GM19397 (cell line): ENCODE measurements at regions not wholly inside any gene's neighbourhood (a gene's known extent, or its start where the extent isn't known, plus 50 kb on each side); places are given as distances from the start of the nearest gene placed in this dataset.
"Not testable (repeated sequence)": the region's sequence is repeated elsewhere in the genome, so short reads cannot be mapped to it uniquely, and the experiment has no call there.

Experiments used
- ATAC-seq: cut with Tn5 transposase; IDR thresholded peaks from one replicate; pipeline ENCODE4 v1.9.1; 2021; ENCODE audit warnings: mild to moderate bottlenecking, moderate library complexity; ENCODE audit not compliant: unreplicated experiment

DNA sequence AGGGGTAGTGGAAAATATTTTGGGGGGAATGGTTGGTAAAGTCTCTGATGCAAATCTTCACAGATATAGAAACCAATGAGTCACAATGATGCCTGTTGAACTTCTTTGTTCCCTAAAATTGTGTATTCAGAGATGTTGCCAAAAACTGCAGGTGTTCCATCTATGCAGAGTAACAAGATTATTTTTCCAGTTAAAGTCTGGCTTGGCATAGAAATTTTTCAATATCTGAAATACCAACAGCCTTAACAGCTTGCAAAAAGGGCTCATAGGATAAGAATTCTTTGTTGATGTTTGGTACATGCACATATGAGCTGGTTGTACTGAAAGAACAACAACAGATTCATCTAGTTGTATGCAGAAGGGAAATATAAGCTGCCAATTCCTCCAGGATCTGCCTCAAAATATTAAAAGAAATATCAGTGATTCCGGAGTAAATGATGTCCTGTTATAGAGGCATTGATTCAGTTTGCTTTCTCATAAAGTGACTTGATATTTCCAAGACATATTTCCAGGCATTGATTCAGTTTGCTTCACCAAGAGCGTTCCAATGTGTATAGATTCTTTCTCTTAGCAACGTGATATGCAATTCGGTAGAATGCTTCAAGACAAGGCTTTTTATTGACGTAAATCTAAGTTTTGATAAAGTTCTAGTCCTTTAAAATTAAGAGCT is 564.4 kb downstream of the TMA16 start:
- no peak for ATAC-seq

DNA sequence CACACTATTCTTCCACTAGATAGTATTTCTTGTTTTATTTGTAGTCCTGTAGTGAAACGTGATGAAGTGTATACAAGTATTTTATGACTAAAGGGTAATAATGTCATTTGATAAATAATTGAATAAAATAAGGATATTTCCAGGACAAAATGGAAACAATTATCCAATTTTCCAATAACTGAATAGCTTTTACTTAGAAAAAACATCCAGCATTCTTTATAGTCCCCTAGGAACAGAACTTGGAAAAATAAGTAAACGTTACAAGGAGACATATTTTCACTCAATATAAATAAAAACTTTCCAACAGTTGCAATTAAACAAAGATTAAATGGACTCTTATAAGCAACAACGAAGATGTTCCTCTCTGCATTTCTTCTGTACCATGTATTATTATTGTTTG is 566.0 kb downstream of the TMA16 start:
- no peak for ATAC-seq

DNA sequence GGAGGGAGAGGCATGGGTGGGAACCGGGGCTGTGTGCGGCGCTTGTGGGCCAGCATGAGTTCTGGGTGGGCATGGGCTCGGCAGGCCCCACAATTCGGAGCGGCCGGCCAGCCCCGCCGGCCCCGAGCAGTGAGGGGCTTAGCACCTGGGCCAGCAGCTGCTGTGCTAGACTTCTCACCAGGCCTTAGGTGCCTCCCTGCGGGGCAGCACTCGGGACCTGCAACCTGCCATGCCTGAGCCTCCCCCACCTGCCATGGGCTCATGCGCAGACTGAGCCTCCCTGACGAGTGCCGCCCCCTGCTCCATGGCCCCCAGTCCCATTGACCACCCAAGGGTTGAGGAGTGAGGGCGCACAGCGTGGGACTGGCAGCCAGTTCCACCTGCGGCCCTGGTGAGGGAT is 573.9 kb downstream of the TMA16 start:
- ATAC-seq = no peak

DNA sequence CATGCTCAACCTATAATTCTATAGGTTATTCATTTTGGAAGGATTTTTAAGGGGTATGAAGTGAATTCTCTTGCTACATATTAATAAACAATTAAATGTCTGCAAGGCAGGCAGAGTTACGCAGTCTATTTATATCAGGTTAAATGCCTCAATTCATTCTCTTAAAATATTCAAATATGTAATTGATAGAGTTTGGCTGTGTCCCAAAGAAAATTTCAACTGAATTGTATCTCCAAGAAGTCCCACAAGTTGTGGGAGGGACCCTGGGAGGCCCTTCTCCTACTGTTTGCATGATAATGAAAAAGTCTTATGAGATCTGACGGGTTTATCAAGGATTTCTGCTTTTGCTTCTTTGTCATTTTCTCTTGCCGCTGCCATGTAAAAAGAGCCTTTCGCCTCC is 576.1 kb downstream of the TMA16 start:
- ATAC-seq = no peak

DNA sequence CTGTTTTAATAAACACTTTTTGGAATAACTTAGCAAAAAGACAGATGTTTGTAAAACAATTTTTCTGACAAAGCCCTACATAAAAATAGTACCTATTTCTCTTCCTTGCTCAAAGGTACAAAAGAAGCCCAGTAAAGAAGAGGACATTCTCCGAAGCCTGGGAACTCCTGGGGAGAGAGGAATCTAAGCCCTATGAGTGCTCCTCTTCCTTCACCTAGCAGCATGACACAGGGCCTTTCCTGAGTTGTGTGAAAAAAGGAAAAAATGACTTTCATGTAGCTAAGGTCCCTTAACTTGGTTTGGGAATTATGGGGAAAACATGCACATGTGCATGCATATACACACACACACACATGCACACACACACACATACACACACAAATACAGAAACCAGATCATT is 586.9 kb downstream of the TMA16 start:
- ATAC-seq = no peak

DNA sequence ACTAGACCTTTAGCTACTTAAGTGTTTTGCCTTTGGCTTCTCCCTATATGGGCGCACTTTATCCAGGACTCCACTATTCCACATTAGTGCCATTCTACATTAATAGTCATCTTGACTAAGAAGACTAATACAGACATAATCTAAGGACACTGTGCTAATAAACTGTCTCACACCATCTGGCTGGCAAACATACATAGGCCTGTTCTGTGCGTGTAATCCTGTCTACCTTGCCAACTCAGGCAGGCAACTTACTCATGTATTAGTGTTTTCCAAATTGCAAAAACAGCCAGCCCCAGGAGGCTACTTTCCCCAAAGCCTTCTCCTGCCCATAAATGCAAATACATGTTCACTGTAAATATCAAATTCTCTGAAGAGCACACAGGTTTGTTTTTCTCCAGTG is 587.3 kb downstream of the TMA16 start:
- ATAC-seq = no peak

DNA sequence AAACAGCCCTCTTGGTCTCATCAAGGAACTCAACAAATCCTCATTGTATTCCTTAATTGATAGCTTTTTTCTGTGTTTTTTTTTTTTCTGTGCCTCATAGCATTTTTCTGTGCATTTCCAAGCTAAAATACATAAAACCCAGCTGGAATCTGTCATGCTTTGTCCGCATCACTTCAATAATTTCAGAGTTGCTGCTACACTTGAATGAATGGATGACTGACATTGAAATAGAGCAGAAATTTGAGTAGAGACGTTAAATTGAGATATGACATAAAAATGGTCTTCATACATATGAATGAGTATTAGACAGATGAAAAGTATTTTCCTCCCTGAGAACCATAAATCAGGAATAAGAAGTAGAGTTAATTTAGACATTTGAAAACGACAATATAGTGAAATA is 593.2 kb downstream of the TMA16 start:
- ATAC-seq = no peak

DNA sequence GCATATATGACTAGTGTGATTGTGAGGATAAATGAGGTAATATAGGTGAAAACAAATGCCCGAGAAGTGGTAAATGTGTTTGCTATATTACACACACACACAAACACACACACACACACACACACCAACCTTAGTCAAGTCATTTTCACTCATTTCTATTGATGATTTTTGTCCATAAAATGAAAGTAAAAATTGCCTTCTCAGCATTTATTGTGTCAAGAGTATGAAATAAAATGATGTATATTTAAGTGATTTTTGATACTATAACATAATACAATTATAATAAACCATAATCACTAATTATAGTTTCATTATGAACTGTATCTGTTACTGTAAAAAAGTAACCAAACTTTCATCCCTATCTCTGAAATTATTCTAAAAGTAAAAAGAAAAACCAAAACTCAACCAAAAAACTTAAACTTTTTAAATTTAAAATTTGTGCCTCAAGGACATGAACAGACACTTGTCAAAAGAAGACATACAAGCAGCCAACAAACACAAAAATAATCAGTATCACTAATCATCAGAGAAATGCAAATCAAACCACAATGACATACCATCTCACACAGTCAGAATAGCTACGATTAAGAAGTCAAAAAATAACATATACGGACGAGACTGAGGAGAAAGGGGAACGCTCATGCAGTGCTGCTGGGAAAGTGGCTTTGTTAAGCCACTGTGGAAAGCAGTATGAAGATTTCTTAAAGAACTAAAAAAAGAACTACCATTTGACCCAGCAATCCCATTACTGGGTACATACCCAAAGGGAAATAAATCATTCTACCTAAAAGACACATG is 601.0 kb downstream of the TMA16 start:
- no peak for ATAC-seq

DNA sequence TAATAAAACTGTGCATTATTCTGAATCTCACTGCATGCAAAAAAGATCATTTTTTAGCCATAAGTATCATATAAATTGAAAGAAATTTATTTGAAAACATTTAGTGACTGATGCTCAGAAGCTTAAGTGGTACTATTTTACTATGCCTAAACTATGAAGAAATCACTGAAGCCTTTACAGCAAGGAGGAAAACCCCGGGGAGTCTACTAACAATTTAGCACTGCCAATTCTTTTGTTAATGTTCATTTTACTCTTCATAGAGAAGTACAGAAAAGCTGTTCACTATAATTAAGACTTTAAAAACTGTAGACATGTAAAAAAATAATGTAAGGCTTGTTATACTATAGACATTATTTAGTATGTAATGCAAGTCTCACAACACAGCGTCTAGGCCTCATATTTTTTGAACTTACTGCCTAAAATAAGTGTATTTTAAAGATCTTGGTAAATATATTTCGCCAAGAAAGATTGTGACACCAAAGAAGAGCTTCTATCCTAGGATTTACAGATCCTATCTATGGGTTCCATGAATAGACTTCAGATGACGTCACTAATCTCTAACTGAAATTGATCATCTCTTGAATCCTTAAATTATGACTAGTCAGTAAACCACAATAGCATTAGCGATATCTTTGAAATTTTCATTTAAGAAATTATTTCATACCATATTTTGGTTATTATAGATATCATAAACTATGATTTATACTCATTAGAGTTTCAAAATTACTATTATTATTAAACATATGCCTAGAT is 602.5 kb downstream of the TMA16 start:
- no peak for ATAC-seq

DNA sequence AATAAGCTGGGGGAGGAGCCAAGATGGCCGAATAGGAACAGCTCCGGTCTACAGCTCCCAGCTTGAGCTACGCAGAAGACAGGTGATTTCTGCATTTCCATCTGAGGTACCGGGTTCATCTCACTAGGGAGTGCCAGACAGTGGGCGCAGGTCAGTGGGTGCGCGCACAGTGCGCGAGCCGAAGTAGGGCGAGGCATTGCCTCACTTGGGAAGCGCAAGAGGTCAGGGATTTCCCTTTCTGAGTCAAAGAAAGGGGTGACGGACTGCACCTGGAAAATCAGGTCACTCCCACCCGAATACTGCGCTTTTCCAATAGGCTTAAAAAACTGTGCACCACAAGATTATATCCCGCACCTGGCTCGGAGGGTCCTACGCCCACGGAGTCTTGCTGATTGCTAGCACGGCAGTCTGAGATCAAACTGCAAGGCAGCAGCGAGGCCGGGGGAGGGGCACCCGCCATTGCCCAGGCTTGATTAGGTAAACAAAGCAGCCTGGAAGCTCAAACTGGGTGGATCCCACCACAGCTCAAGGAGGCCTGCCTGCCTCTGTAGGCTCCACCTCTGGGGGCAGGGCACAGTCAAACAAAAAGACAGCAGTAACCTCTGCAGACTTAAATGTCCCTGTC is 606.4 kb downstream of the TMA16 start:
- not testable (repeated sequence) for ATAC-seq

DNA sequence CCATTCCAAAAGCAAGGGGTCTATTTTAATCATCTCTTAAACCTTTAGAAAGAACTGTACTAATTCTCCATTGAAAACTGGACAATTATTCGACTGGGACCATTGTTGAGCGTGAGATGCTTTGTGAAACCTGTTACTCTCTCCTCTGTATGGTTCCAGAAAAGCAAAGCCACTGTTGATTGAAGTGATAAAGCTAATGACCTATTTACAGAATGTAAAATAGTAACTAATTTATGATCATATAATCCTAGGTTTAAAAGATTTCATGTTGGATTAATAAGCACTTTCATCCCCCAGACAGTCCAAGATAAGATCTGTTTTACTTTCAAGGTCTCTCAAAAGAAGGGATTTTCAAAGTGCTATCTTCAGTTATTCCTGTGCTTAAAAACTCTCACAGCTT is 614.5 kb downstream of the TMA16 start:
- ATAC-seq = no peak

DNA sequence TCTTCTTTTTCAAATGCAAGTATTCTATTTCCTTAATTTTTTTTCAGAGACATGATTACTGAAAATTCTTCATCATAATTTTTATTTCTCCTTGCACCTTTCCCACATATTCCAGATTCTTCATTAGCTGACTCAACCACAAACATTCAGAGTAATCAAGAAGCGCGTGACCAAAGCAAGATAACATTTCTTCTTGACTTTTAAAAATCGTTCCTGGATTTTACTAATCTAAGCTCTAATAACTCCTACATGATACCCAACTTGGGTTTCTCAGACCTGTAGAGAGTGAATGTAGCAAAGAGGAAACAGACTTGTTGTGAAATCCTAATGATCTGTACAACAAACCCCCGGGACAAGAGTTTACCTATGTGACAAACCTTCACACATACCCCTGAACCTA is 615.0 kb downstream of the TMA16 start:
- ATAC-seq = no peak

DNA sequence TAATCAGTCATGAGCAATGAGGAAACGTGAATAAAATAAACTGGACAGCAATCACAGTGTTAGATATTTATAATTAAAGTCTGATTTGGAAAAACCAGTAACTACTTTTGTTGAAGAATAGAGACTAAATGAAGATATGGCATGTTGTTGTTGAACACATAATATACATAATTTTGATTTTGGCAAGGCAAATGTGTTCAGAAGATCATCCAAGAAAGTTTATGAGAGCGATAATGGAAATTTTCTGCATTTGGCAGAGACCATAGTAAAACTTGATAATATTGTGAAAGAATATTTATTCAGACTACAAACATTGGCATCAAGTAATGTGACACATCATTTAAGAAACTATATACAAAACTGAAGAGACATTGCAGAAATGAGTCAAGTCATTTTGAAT is 620.7 kb downstream of the TMA16 start:
- ATAC-seq = no peak

DNA sequence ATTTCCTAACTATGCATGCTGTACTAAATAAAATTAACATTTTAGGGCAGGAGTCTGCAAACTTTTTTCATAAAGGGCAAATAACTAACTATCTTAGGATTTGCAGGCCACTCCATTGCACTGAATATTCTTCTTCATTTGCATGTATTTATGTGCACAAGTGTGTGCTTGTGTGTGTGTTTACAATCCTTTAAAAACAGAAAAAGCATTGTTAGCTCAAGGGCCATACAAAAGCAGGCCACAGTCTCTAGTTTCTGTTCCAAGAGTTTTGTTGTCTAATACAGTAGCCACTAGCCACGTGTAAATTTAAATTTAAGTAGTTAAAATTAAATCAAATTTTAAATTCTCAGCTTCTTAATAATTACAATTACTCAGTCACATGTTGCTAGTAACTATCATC is 621.8 kb downstream of the TMA16 start:
- ATAC-seq = no peak

DNA sequence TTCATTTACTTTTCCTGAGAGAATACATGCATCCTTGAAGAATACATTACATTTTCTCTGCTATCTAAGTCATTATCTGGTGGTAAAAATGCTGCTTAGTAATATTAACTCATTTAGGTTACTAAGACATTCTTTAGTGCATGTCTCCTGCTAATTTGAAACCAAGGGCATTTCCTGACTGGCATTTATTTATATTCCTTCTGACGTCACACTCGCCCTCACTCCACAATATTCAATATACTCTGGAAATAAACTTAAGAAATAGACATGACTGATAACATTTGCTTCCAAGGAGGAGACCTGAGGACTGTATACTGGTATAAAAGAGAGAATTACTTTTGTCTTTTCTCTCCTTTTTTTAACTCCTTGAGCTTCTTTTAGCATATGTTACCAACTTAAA is 619.5 kb upstream of the SMIM31 start:
- no peak for ATAC-seq

DNA sequence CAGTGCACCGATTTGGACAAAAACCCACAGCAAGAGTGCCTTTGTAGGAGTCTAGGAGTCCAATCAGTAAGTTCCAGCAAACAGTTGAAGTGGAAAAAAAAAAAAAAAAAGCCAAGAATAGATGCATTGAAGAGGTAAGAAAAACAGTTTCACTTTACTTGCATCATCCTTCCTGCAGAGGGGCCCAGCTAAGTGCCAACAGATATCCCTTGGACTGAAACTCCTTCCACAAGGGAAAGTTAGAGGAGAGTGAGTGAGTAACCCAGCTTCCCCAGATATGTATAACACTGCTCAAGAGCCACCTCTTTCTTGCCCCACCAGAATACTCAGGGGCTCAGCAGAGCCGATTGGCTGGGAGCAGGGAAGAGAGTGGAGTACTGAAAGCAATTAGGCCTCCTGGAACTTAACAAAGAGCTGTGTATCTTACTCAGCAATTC is 617.7 kb upstream of the SMIM31 start:
- ATAC-seq = no peak

DNA sequence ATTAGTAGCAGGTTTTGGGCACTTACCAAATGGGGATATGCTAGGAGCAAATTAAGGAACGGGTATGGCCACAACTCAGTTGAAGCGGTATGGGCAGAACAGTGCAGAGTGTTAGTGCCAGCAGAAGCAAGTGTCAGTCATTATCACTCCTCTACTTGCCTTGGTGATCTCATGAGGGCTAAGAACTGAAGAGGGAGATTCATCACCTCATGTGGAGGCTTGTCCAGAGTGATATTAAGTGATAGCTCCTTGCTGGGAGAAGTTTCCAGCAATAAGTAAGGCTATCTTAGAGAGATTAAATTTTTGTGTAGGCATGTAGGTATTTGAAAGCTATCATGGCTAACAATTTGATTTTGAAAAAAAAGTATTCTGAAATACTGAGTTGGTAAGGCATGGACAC is 615.4 kb upstream of the SMIM31 start:
- no peak for ATAC-seq

DNA sequence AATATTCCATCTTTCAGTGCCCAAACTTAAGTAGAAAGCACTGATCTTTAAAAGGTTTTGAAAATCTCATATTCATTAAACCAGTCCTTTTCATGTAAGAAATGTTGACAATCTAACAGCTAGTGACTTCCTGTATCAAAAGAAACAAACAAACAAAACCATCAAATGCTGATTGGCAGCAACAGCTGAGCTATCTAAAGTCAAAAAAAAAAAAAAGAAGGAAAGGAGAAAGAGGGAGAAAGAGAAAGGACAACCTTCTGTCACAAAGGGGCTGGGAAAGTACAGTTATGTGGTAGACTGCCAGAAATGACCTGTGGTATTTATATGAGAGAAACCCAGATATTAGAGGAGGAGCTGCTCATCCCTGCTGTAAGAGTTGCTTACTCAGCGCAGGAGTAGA is 614.6 kb upstream of the SMIM31 start:
- ATAC-seq = no peak

DNA sequence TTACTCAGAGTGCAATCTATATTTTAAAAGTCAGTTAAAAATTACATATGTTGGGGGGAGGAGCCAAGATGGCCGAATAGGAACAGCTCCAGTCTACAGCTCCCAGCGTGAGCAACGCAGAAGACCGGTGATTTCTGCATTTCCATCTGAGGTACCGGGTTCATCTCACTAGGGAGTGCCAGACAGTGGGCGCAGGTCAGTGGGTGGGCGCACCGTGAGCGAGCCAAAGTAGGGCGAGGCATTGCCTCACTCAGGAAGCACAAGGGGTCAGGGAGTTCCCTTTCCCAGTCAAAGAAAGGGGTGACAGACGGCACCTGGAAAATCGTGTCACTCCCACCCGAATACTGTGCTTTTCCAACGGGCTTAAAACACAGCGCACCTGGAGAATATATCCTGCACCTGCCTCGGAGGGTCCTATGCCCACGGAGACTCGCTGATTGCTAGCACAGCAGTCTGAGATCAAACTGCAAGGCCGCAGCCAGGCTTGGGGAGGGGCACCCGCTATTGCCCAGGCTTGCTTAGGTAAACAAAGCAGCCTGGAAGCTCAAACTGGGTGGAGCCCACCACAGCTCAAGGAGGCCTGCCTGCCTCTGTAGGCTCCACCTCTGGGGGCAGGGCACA is 612.1 kb upstream of the SMIM31 start:
- ATAC-seq = not testable (repeated sequence)

DNA sequence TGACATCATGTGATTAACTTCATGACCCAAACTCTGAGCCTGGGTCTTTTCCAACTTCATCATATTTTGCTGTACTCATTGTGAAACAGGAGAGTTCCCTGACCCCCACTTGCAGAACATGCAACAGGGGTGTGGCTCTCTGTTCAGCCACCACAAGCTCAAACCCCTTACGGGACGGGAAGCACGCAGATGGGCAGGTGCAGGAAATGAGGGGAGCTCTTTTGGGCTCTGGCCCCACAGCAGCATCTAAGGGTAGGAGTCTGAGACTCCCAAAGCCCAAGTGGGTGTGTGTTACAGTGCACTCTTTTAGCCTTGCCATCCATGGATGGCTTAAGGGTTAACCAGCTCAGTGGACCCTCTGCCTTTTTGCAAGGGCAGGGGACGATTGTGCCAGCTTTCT is 599.5 kb upstream of the SMIM31 start:
- ATAC-seq = no peak

DNA sequence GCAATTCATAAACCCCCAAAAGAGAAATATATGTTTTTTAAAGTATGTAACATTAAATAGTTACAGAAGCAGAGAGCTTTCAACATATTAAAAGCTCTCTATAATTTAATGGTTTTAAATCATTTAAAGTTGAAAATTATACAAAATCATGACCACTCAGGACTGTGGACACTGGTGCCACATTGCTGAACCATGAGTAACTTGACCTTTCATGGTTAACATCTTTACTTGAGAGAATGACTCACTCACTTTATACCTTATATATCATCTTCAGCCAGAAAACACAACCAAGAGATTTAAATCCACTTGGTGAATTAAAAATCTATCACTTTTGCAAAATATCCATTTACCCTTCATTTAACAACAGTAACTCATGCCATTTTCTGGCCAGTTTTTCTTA is 584.3 kb upstream of the SMIM31 start:
- ATAC-seq = no peak
